NCI-H460 (cell line): ENCODE measurements at regions not wholly inside any gene's neighbourhood (a gene's known extent, or its start where the extent isn't known, plus 50 kb on each side); places are given as distances from the start of the nearest gene placed in this dataset.
"Not testable (repeated sequence)": the region's sequence is repeated elsewhere in the genome, so short reads cannot be mapped to it uniquely, and the experiment has no call there.

Experiments used
- DNase-seq: peaks from one replicate; pipeline ENCODE4 v3.0.0-alpha.2; 2016; ENCODE audit warnings: low read depth; ENCODE audit errors: extremely low read depth

DNA sequence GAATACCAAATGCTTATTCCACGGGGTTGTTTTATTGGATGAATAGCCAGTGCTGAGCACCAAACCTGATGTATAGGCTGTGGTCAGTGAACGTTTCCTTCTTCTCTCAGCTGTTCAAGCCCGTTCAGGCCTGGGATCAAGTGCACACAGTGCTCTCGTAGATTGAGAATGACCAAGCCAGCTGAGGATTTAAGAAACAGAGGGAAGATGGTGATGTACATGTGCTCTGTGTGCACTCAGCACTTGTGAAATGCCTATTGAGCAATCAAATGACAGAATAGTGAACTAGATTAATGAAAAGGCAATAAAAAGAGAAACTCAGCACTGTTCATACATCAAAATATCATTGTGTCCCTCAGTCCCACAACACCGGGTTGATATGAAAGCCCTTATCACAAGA is 302.5 kb downstream of the BMPER start:
- no peak for DNase-seq

DNA sequence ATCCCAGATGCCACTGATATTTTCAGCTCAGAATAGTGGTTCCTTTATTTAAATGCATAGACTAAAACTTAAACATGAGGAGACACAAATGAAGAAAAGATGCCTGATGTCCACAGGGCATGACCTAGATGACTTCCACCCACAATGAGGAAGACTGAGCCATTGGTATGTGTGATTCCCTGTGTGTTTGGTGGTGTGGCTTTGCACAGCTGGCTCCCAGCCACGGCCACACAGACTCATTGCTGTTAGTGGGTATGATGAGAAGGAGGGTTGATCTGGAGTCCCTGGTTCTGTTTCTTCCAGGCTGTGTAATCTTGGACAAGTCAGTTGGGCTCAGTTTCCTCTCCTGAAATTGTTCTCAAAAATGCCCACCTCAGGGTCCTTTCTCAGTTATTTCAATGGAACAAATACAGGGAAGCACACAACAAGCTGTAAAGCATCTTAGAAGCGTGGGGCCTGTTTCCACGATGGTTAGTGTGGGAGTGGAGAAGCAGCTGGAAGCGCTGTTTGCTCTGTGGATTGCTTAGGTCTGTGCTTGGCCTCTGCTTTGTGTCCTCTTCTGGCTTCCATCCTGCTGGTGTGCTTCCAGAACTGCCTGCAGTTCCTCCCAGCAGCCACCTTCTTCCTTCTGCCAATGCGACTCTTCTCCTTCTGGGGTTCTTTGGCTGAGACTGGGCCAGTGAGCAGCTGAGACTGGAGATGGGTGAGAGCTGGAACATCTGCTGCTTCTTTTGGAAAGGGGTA is 303.7 kb downstream of the BMPER start:
- no peak for DNase-seq

DNA sequence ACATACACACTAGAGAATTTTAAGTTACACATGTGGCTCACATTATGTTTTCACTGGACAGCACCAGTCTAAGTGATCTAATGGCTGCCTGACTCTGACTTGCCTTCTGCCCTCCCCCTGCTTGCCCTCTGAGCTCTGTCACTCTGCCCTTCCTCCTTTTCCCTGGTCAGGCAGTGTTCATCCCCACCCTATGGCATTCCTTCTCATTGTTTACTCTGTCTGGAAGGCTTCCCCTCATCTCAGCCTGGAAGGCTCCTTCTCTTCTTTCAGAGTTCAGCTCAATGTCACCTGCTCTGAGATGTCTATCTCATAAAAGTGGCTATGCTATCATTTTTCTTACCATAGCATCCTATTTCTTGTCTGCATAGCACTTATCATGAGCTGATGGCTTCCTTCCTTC is 305.7 kb downstream of the BMPER start:
- no peak for DNase-seq

DNA sequence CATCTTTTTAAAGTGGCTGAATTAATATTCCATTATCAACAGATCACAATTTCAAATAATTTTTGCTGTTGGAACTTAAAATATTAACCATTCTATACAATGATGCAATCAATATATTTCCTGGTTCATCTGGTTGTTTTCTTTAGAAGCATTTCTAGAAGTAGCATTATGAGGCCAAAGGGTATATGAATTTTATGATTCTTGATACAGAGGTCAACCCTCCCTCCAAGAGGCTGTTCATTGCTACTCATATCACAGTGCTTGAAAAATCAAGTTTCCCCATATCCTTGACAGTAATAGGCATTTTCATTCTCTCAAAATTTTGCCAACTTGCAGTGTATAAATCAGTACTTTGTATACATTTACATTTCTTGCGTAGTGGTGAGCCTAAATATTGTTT is 312.6 kb downstream of the BMPER start:
- no peak for DNase-seq

DNA sequence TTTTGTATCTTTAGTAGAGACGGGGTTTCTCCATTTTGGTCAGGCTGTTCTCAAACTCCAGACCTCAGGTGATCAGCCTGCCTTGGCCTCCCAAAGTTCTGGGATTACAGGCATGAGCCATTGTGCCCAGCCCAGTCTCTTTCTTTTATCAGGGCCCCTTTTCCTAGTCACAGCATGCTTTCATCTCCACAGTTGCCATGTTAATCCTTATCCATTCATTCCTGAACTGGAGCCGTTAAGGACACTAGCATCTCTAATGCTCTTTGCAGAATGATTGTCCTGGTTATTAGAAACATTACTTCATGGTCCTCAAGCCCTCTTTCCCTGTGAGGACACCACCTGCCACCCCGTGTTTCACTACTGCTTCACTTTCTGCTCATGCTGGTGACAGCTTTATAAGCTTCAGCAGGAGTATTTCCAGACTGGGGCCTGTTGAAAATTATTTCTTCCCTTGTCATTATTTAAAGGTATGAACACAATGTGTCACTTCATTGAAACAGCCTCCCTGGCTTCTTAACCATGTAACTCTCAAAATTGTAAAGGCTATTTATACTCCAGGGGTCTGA is 313.9 kb downstream of the BMPER start:
- no peak for DNase-seq

DNA sequence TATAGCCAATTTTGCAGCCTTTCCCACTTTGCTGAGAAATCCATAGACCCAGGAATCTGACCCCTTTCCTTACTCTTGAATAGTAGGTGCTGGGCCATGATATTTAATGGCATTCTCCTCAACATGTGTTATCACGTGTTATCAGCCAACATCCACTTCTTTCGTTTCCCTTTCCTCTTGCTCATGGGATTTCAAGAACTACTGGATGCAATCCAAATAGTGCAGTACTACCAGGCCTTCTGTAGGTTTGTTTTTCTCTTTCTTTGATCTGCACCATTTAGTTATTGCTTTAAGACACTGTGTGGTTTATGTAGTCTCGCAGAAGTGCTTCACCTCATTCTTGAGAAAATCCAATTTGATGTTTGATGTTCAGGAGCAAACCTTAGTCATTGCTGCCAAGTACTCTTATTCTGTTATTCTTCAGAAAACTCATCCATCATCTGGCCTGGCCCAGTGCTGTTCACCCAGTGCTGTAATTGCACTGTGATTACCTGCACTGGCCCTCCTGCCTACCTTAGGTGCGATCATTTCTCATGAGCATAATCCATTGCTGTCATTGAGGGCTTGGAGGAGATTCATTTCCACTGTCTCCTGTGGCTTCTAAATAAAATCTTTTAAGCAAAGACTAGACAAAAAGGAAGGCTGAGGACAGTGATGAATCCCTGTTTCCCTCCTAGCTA is 315.3 kb downstream of the BMPER start:
- no peak for DNase-seq

DNA sequence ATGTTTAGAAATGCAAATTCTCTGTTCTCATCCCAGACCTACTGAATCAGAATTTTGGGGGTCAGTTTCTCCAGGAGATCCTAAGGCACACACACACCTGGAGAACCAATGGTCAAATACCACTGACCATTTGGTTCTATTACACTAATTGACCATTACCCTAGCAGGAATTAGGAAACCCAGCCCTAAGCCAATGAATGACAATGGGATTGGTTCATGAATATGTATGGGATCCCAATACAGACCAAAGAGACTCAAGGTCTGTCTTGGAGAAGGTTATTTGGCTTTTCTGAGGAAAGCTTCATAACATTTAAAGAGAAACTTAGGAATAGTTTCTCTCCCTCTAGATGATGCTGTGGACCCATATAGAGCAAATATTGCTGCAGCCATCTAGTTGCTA is 317.0 kb downstream of the BMPER start:
- DNase-seq, result no peak

DNA sequence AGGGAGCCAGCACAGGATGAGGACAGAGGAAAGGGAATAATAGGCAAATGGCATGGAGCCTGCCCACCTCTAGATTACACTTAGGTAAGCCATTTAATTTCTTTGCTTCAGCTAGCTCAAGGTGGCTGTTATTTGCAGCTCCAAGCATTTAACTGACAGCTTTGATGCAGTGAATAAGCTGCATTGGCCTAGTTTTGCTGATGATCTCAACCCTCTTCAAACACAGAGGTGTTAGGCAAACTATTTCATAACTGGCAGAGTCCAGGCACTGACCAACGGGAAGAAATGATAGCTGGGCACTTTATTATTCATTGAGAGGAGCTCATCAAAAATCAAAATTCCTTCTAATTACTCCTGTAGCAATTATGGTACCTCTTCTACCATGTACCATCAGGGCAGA is 317.4 kb downstream of the BMPER start:
- DNase-seq, result no peak

DNA sequence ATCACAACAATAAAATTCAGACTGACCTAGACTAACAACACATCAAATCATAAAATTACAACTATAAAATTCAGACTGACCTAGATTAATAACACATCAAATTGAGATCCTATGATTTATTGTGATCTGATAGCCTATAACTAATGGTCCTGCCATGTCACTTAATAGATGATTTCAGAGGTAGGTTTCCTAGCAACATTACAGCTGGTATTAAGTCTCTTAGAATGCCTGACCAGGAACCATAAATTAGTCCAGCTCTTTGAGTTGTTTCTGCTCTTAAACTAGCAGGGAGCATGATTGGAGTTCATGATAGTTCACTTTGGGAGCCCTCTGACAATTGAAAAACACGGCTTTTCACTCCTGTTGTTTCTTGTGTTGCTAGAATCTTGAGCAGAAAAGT is 318.9 kb downstream of the BMPER start:
- no peak for DNase-seq

DNA sequence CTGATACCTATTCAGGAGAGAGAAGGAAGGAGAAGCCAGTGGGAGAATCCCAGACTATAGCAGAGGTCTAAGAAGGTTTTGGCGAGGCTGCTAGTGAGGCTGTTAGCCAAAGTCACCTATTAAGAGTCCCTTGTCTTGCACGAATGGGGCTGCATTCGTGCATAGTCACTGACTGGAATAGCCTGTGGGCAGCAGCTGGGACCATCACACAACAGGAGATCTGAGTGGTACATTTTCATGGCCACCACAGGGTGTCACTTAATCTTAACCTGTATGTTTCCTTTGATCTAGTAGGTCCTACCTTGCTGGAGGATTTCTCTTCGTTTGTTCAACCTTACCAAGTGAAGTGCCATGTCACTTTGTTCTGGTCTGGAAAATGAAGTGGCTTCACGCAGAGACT is 319.9 kb downstream of the BMPER start:
- no peak for DNase-seq

DNA sequence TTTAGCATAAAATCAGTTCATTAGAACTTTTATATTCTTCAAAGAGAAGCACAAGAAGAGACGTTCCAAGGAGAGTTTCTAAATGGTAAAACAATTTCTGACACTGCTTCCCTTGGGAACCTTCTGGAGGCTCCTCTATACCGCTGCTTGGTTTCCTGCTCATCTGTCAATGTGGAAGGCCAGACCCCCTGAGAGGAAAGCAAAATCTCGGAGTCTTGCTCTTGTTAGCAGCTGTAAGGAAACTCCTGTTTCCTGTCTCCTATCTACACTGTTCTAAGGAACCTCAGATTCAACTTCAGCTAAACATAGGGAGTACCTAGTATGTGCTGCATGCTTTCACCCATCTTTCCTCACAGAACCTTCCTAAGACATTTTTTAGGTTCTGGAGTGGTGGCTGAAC is 322.2 kb downstream of the BMPER start:
- DNase-seq, result no peak

DNA sequence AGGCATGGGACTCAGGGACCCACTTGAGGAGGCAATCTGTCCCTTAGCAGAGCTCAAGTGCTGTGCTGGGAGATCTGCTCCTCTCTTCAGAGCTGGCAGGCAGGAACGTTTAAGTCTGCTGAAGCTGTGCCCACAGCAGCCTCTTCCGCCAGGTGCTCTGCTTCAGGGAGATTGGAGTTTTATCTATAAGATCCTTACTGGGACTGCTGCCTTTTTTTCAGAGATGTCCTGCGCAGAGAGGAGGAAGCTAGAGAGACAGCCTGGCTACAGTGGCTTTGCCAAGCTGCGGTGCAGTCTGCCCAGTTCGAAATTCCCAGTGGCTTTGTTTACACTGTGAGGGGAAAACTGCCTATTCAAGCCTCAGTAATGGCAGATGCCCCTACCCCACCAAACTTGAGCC is 329.8 kb downstream of the BMPER start:
- DNase-seq, result not testable (repeated sequence)

DNA sequence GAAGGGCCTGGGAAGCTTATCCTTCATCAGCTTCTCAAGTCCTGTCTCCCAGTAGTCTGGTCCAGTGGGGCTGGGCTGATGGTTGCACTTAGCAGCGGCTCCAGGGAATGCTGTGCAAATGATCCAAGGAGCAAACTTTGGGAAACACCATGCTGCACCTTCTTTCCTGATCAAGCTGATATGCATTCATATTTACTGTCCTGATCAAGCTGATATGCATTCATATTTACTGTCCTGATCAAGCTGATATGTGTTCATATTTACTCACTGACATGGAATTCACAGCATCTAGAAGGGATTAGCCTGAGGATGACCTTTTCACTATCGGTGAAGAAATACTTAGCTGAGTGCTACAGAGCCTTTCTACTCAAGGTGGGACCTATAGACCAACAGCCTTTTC is 330.7 kb downstream of the BMPER start:
- DNase-seq, result no peak

DNA sequence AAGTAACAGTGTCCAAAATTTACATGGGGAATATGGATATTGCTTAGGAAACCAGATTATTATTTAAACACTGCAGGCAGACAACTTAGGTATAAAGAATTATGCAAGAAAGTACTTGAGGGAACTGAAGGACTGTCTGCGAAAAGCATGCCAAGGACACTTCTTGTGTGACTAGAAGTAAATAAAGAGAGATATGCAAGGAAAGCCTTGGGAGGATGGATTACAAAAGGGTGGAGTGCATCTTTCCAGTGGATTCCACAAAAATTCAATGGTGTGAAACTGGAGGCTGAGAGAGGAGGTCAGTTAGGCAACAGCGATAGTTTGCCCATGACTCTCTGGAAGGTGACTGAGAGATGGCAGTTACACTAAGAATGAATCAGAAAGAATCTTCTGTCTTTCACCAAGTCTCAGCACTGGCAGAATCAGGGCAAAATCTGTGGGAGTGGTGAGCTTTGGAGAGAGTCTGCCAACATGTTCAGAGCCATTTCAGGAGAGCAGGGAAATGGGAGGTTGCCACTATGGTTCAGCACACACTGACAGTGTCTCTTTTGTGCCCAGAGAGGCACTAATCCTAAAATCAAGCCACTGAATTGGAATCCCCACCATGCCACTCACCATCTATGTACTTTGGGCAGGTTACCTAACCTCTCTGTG is 331.6 kb downstream of the BMPER start:
- DNase-seq, result no peak

DNA sequence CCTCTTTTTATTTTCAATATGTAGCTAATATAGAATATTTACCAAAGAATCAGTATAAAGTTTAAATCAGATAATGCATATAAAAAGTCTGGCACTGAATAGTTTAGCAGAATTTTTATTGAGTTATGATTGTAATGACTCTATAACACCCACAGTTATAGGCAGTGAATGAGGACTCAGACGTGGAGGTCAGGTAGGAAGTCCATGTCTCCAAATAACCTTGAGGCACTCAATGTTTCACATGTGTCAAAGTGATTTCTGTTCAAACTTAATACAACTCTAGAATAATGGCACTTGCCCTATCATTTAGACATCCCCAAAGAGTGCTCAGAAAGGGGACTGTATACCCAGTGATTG is 332.1 kb downstream of the BMPER start:
- DNase-seq, result no peak

DNA sequence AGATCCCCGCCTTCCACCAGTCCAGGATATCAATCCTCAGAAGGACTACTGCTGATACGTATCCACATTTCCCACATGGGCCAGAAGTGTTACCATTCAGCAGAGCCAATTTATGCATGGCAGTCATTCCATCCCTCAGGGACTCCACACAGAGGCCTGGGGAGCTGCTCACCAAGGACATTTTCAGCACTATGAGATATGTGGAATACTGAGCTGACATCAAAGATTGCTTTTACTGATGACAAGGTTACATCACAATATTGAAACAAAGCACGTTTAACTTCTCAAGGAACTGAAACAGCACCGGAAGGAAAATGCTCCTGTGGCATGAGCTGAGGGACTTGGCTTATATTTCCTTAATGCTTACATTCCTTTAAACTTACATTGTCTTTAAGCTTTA is 335.1 kb downstream of the BMPER start:
- DNase-seq, result no peak

DNA sequence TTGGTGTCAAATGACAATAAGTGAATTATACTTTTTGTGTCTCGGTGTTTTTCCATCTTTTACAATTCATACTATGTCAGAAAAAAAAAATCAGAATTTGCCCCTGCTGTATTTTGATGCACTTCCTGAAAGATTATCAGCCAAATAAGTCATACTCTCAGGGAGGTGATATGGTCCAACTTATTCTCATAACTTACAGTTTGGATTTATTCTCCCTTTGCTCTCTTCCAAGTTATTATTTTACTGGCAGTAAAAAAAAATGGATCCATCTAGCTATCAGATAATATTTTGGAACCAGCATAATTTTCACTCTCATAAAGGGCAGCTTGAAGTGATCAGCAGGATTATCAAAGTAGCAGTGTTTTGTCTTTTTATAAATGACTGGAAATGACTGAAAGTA is 337.1 kb downstream of the BMPER start:
- no peak for DNase-seq

DNA sequence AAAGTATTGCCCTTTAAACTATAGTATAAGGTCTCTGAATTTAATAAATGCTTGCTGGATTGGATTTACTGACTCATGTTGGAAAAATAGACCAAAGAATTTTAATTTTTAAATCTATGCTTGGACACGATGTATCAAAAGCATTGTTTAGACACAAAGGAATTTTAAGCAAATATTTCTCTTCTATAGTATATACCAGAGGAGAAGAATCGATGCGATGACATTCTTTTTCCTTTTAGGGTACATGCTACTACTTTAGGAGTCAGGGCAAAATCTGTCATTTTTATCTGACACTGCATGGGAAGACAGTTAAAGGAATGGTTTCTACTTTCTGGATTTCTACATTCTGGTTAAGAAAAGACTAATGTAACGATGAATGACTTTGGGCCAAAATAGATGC is 339.9 kb downstream of the BMPER start:
- DNase-seq, result no peak

DNA sequence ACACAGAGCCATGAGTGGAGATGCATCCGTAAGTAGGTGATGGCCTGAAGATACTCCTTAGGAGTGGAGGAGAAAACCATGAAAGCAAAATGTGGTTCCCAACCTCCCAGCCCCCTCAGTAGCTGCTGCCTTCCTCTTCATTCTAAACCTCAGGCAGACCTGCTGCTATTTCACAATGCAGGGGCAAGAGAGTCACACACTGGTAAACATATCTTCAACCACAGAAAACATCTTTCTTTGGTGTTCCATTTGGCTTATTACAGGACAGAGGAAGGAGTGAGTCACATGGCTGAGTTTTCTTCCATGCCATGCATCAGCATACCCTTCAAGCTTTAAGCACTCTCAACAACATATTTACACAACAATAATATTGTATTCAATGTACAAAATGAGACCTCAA is 342.1 kb downstream of the BMPER start:
- DNase-seq, result no peak

DNA sequence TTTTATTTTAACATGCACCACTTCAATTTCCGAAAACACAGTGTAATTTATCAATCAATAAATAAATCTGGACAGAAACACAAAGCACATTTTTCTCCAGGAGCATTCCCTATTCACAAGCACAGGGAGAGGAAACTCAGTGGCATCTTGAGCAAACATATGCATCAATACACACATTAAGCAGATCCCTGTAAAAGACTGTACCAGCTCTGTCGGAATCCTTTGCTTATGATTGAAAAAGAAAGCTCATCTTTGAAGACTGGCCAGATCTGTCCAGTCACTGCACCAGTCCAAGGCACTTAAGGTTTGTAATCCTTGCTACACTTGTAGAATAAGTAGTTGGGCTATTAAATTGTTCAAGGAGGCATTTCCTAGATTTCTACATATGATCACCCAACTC is 343.9 kb downstream of the BMPER start:
- DNase-seq, result no peak

DNA sequence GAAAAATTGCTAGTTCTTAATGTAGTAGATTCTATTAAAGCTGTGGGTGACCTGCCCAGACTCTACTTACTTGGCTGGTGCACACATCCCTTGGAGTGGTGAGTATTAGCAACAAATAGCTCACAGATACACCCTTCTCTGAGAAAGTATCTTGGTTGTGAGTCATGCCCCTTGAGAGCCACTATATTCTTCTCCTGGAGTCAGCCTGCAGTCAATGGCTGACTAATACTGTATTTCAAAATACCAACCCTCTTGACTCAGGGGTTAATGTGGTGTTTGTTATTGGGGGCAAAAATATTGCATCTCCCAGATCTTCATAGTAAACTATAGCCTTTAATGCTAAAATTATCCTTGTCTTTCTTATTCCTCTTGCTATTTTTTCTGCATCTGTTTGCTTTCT is 354.9 kb downstream of the BMPER start:
- peak; percentile 53 for DNase-seq

DNA sequence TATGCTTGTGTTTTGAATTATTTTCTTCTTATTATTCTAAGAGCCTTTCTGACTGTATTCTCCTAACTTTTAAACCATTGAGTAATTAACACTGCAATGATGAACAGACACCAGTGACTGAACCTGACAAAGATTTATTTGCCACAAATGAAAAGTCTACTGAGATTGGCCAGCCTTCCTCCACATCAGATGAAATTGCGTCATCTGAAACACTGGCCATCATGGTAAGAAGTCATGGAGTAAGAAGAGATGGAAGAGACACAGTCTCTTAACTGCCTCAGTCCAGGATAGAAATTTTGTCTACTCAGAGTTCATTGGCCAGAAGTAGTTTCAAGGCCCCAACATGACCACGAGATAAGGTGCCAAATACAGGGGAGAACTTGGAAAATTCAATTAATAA is 357.8 kb downstream of the BMPER start:
- no peak for DNase-seq
